PC-9 (cell line): ENCODE measurements at regions not wholly inside any gene's neighbourhood (a gene's known extent, or its start where the extent isn't known, plus 50 kb on each side); places are given as distances from the start of the nearest gene placed in this dataset.

Experiments
- EZH2 ChIP-seq: fragments of 200-600 bp; sonication (generic); IDR thresholded peaks from 2 replicates; pipeline ENCODE4 v1.8.0; 2017; ENCODE audit warnings: antibody characterized with exemption, low read depth
- TF ChIP-seq, protein P1 (sequence below): fragments of 200-600 bp; sonication (generic); conservative IDR thresholded peaks from 2 replicates; pipeline ENCODE4 v1.6.1; 2017; ENCODE audit warnings: mixed run types, antibody characterized with exemption, mild to moderate bottlenecking, moderate library complexity

DNA sequence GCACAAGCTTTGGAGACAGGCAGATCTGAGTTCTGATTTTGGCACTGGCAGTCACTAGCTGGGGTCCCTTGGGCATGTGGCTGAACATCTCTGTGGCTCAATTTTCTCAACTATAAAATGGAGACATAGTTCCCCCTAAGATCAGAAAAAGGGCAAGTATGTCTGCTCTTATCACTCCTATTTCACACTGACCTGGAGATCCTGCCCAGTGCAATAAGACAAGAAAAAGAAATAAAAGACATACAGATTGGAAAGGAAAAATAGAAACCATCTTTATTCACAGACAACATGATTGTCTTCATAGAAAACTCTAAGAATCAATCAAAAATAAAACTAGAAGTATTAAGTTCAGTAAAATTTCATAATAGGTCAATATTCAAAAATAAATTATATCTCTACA is 56.0 kb upstream of the LHX1 start:
- TF ChIP-seq, protein P1, sequence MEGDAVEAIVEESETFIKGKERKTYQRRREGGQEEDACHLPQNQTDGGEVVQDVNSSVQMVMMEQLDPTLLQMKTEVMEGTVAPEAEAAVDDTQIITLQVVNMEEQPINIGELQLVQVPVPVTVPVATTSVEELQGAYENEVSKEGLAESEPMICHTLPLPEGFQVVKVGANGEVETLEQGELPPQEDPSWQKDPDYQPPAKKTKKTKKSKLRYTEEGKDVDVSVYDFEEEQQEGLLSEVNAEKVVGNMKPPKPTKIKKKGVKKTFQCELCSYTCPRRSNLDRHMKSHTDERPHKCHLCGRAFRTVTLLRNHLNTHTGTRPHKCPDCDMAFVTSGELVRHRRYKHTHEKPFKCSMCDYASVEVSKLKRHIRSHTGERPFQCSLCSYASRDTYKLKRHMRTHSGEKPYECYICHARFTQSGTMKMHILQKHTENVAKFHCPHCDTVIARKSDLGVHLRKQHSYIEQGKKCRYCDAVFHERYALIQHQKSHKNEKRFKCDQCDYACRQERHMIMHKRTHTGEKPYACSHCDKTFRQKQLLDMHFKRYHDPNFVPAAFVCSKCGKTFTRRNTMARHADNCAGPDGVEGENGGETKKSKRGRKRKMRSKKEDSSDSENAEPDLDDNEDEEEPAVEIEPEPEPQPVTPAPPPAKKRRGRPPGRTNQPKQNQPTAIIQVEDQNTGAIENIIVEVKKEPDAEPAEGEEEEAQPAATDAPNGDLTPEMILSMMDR: no peak
- no peak for TF ChIP-seq EZH2
